ENCODE measurements at regions not wholly inside any gene's neighbourhood (a gene's known extent, or its start where the extent isn't known, plus 50 kb on each side); places are given as distances from the start of the nearest gene placed in this dataset.

- TF ChIP-seq HOXA7 (CRISPR knock-in tag; IDR thresholded peaks at IDR 0.05; ENCODE audit: borderline replicate concordance) (no peak), CTCF (tag by site-specific recombination; IDR thresholded peaks at IDR 0.05) (no peak), ZNF221 (tag by site-specific recombination; IDR thresholded peaks at IDR 0.05; ENCODE audit: borderline replicate concordance) (no peak), ZNF2 (tag by site-specific recombination; IDR thresholded peaks at IDR 0.05) (no peak), ZNF16 (tag by site-specific recombination; IDR thresholded peaks at IDR 0.05; ENCODE audit: low read depth) (no peak), ZSCAN16 (tag by site-specific recombination; IDR thresholded peaks at IDR 0.05) (no peak), ZBTB8A (tag by site-specific recombination; IDR thresholded peaks at IDR 0.05) (no peak), ZBTB1 (tag by site-specific recombination; IDR thresholded peaks at IDR 0.05) (no peak), ZNF354C (tag by site-specific recombination; IDR thresholded peaks at IDR 0.05; ENCODE audit: borderline replicate concordance, low read depth) (no peak), AEBP2 (tag by site-specific recombination; IDR thresholded peaks at IDR 0.05; ENCODE audit: borderline replicate concordance) (no peak), YY2 (tag by site-specific recombination; IDR thresholded peaks at IDR 0.05) (no peak), RBAK (tag by site-specific recombination; IDR thresholded peaks at IDR 0.05) (no peak)
Observed at GRCh38 chr13:73832128-73832588, 302.0 kb downstream of the KLF12 start.

All from HEK293 (cell line).